Stimulated activated CD4-positive, alpha-beta T cell treated with anti-CD3 and anti-CD28 coated beads, Interleukin-1b, Interleukin-23, amount 100 ng/mL, for 24 hours (primary cell): ENCODE measurements at regions not wholly inside any gene's neighbourhood (a gene's known extent, or its start where the extent isn't known, plus 50 kb on each side); places are given as distances from the start of the nearest gene placed in this dataset.

Source experiments
- DNase-seq, 4 experiments: peaks; one replicate each; pipeline ENCODE4 v3.0.0-alpha.2; 2020; ENCODE audit warnings: low read depth in 4 of 4, low spot score in 1 of 4

GRCh38 chr14:51545396-51545795, 106.3 kb upstream of the FRMD6 start:
- DNase-seq, result no peak

- DNase-seq, result no peak
Measured at GRCh38 chr14:51546099-51546498, 105.6 kb upstream of the FRMD6 start.

- DNase-seq, result no peak
Measured at GRCh38 chr14:51546603-51547258, 105.0 kb upstream of the FRMD6 start.

GRCh38 chr14:51547260-51547659, 104.5 kb upstream of the FRMD6 start:
- DNase-seq, result no peak

- DNase-seq, result no peak
Measured at GRCh38 chr14:51547701-51548100, 104.0 kb upstream of the FRMD6 start.

DNA sequence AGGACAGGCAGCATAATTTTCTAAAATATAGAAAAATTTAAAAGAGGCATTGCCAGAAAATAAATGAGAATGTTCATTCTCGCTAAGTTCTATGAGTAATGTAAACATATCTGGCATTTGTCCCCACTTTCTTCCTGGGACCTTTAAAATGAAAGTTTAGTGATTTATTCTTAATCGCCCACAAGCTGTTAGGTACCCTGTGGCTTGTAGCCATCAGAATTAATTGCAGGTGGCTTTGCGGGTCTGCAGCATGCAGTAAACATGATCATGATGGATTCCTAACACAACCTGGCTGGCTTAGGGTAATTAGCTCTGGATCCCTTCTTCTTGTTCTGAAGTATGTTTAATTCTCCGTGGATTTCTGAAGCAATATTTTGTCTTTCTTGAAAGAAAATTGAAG, 103.5 kb upstream of the FRMD6 start:
- no peak for DNase-seq

DNA sequence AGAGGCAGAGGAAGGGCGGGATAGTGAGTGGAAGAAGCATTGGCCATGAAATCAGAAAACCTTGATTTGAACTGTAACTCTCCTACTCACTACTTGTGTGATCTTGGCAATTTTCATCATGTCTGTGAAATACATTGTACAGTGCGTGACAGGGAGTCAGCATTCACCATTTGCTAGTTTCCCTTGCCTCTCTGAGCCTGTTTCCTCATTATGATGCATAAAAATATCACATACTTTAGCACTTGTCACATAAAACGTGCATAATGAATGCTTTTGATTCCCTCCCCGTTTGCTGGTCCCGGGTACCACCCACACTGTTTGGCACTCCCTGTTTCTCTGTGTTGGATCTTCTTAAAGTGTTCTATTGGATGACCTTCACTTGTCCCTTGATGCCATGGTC, 101.1 kb upstream of the FRMD6 start:
- no peak for DNase-seq

- DNase-seq, result no peak
Measured at GRCh38 chr14:51552275-51552674, 99.4 kb upstream of the FRMD6 start.

DNA sequence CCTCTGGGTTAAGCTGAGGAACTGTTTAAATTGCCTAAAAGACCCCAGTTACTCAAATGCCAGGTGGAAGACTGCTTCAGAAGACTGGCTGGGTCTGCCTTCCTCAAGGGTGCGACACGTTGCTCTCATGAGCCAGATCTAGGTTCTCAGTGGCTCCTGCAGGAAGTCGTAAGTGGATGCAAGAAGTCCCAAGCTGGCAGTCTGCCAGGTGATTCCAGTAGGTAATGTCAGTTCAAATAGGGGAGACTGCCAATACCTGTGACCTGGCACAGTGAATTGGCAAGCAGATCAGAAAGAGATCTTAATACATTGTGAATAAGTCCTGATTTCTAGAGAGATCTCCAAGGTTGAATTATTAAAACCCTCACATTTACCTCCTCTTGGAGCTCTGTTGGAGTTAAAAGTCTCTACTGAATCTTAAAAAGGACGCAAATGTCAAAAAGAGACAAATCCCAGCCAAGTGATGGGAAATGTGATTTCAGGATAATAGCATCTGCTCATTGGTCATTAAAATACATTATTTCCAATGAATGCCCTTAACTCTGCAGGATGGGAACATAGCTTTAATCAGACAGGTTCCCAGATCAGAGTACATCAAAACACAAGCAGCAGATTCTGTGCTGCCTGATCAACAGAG, 98.8 kb upstream of the FRMD6 start:
- DNase-seq, result no peak

DNA sequence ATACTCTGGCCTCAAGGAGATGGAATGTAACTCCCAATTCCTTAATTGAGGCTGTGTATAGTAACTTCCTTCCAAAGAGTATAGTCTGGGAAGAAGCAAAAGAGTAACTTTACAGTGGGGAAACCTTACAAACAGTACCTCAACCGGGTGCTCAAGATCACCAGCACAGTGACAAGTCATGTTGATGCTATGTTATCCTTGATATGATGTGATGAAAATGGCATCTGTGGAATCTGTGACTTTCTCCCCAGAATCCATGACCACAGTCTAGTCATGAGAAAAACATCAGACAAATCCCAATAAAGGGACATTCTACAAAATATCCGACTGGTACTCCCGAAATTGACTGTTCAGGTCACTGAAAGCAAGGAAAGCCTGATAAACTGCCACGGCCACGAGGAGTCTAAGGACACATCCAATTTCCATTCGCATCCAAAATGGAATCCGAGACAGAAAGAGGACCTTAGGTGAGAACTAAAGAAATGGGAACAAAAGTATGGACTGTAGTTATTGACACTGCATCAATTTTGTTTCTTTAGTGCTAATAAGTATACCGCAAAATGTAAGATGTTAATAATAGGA, 97.3 kb upstream of the FRMD6 start:
- DNase-seq, result no peak

- no peak for DNase-seq
Measured at GRCh38 chr14:51554953-51555352, 96.8 kb upstream of the FRMD6 start.

- DNase-seq, result no peak
Measured at GRCh38 chr14:51561141-51561540, 90.6 kb upstream of the FRMD6 start.

DNA sequence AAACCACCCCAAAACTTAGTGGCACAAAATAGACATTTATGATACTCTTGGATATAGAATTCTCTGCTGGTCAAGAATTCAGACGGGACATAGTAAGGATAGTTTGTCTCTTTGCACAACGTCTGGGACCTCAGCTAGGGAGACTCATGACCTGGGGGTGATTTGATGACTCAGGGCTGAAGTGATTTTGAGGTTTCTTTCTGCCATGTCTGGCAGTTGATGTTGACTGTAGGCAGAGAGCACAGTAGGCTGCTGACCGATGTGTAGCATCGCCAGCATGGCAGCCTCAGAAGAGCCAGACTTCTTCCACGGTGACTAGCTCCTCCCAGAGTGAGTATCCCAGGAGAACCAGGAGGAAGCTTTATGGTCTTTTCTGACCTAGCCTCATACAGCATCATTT, 88.9 kb upstream of the FRMD6 start:
- DNase-seq, result no peak

- DNase-seq, result no peak
Measured at GRCh38 chr14:51563560-51563959, 88.2 kb upstream of the FRMD6 start.

GRCh38 chr14:51564460-51564859, 87.2 kb upstream of the FRMD6 start:
- DNase-seq, result no peak

GRCh38 chr14:51564986-51565604, 86.6 kb upstream of the FRMD6 start:
- no peak for DNase-seq

DNA sequence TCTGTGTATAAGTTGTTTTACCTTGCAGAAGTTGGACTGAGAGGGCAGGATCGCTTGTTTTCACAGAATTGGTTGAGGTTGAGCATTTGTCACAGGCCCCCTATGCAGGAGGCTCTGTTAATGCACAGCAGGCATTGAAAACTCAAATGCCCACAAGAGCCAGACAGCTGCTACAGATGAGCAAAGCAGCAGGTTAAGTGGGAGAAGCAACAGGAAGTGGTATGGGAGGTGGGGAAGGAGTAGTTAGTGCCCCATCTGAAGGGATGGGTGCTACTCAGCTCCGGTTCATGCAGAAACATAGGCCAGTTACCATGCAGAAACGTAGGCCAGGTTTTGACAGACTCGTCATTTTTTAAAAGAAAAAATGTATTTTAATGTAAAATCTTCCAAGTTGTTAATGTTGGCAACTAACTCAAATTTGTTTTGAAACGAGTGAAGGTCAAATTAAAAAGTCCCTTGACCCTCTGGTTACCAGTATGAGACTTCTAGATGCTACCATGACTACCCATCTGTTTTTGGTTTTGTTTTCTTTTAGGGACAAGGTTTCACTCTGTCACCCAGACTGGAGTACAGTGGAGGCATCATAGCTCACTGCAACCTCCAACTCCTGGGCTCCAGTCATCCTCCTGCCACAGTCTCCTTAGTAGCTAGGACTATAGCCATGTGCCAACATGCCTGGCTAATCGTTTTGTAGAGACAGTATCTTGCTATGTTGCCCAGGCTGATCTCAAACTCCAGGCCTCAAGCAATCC, 84.7 kb upstream of the FRMD6 start:
- DNase-seq, result no peak

DNA sequence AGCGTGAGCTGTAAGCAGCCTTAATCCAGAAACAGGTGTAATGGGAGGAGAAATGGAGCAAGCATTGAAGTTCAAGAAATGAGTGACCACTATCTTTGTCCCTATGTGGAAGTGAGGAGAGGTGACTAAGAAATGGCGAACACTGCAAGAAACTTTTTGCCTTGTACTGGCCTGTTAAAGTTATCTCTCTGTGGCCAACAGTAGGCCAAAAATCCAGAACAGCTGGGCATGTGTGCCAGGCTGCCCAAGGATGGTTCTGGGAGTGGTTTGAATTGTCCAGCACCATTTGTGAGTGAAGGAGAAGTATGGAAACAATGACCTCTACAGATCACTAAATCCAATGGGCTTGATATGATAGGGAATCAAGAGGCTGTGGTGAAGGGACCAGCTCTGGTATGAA, 83.3 kb upstream of the FRMD6 start:
- no peak for DNase-seq

DNA sequence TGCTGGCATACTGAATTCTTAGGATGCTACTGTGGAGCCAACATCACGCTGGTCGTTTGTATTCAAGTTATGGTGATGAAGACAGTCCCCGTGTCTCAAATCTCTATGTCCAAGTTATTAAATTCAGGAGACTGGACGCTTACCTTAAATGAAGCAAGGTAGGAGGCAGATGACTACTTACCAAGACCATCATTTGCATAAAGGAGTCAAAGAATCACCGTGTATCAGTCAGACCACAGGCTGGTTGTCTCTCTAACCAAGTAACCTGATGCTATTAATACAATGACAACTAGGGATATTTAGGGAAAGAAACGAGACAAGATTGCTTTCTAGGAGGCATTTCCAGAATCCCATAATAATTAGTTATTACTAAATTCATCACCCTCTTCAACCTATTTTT, 78.1 kb upstream of the FRMD6 start:
- no peak for DNase-seq

DNA sequence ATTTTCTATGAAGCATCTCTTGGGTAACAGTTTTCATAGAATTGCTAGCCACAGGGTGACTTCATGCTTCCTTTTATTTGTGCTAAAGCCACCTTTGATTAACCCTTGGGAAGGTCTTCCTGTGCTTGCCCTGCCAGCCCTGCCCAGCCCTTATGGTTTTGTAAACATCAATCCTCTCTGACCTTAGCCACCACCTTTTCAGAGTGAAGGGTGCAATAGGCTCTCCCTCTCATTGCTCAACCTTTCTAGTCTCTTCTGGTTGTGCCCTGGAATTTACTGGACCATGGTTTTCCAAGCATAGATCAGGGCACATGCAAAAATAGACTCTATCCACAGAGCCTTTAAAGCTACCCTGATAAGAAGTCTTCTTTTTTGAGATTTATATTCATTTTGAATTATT, 77.7 kb upstream of the FRMD6 start:
- no peak for DNase-seq

GRCh38 chr14:51575349-51576116, 76.2 kb upstream of the FRMD6 start:
- DNase-seq, result no peak
